ENCODE measurements at regions not wholly inside any gene's neighbourhood (a gene's known extent, or its start where the extent isn't known, plus 50 kb on each side); places are given as distances from the start of the nearest gene placed in this dataset.

GRCh38 chr5:93101661-93102060, 479.4 kb downstream of the NR2F1-AS1 start:
- DNase-seq (ENCODE audit: low read depth in 1 of 2, low spot score in 2 of 2): no peak
- no peaks in the 10 kb centered on the region for H3K27me3 ChIP-seq (replicated peaks)
- no peaks in the 10 kb centered on the region for H3K4me1 ChIP-seq (replicated peaks)
- H3K36me3 ChIP-seq: no peaks in the 10 kb centered on the region
- no peaks in the 10 kb centered on the region for H3K9me3 ChIP-seq (replicated peaks)
- no peak overlapping the region for H3K4me3 ChIP-seq
- H3K27ac ChIP-seq: no peak overlapping the region

- no peaks in the 10 kb centered on the region for H3K4me1 ChIP-seq (replicated peaks)
- no peaks in the 10 kb centered on the region for H3K9me3 ChIP-seq (replicated peaks)
- H3K27me3 ChIP-seq (replicated peaks): no peaks in the 10 kb centered on the region
- H3K4me3 ChIP-seq: no peak overlapping the region
- H3K27ac ChIP-seq: no peak overlapping the region
- no peak for DNase-seq (ENCODE audit: low read depth in 1 of 2, low spot score in 2 of 2)
- no peaks in the 10 kb centered on the region for H3K36me3 ChIP-seq
Observed at GRCh38 chr5:93100976-93101375, 480.0 kb downstream of the NR2F1-AS1 start.

- H3K4me3 ChIP-seq: no peak overlapping the region
- H3K9me3 ChIP-seq (replicated peaks): no peaks in the 10 kb centered on the region
- H3K27me3 ChIP-seq (replicated peaks): no peaks in the 10 kb centered on the region
- H3K4me1 ChIP-seq (replicated peaks): no peaks in the 10 kb centered on the region
- DNase-seq (ENCODE audit: low read depth in 1 of 2, low spot score in 2 of 2): no peak
- no peaks in the 10 kb centered on the region for H3K36me3 ChIP-seq
- no peak overlapping the region for H3K27ac ChIP-seq
Observed at GRCh38 chr5:93100428-93100827, 480.6 kb downstream of the NR2F1-AS1 start.

- H3K27me3 ChIP-seq (replicated peaks): no peaks in the 10 kb centered on the region
- no peak overlapping the region for H3K27ac ChIP-seq
- no peak overlapping the region for H3K4me3 ChIP-seq
- H3K36me3 ChIP-seq: no peaks in the 10 kb centered on the region
- DNase-seq (ENCODE audit: low read depth in 1 of 2, low spot score in 2 of 2): no peak
- no peaks in the 10 kb centered on the region for H3K4me1 ChIP-seq (replicated peaks)
- H3K9me3 ChIP-seq (replicated peaks): no peaks in the 10 kb centered on the region
Observed at GRCh38 chr5:93099902-93100347, 481.1 kb downstream of the NR2F1-AS1 start.

GRCh38 chr5:93096561-93096960, 484.5 kb downstream of the NR2F1-AS1 start:
- no peaks in the 10 kb centered on the region for H3K27me3 ChIP-seq (replicated peaks)
- H3K4me3 ChIP-seq: no peak overlapping the region
- no peaks in the 10 kb centered on the region for H3K36me3 ChIP-seq
- no peaks in the 10 kb centered on the region for H3K9me3 ChIP-seq (replicated peaks)
- no peak for DNase-seq (ENCODE audit: low read depth in 1 of 2, low spot score in 2 of 2)
- no peak overlapping the region for H3K27ac ChIP-seq
- no peaks in the 10 kb centered on the region for H3K4me1 ChIP-seq (replicated peaks)

GRCh38 chr5:93092349-93093105, 488.5 kb downstream of the NR2F1-AS1 start:
- Histone ChIP-seq H3K4me1 (replicated peaks) (no peaks in the 10 kb centered on the region), H3K4me3 (no peak overlapping the region), H3K36me3 (no peaks in the 10 kb centered on the region), H3K9me3 (replicated peaks) (no peaks in the 10 kb centered on the region), H3K27ac (no peak overlapping the region), H3K27me3 (replicated peaks) (no peaks in the 10 kb centered on the region)
- peak in 1 of 2 experiments; percentile 21 for DNase-seq (ENCODE audit: low read depth in 1 of 2, low spot score in 2 of 2)

- Histone ChIP-seq H3K9me3 (replicated peaks) (no peaks in the 10 kb centered on the region), H3K36me3 (no peaks in the 10 kb centered on the region), H3K4me1 (replicated peaks) (no peaks in the 10 kb centered on the region), H3K27ac (no peak overlapping the region), H3K4me3 (no peak overlapping the region), H3K27me3 (replicated peaks) (no peaks in the 10 kb centered on the region)
- no peak for DNase-seq (ENCODE audit: low read depth in 1 of 2, low spot score in 2 of 2)
Observed at GRCh38 chr5:93090698-93091097, 490.3 kb downstream of the NR2F1-AS1 start.

- no peak overlapping the region for H3K27ac ChIP-seq
- no peaks in the 10 kb centered on the region for H3K4me1 ChIP-seq (replicated peaks)
- H3K27me3 ChIP-seq (replicated peaks): no peaks in the 10 kb centered on the region
- no peak for DNase-seq (ENCODE audit: low read depth in 1 of 2, low spot score in 2 of 2)
- H3K9me3 ChIP-seq (replicated peaks): no peaks in the 10 kb centered on the region
- no peak overlapping the region for H3K4me3 ChIP-seq
- no peaks in the 10 kb centered on the region for H3K36me3 ChIP-seq
Observed at GRCh38 chr5:93088592-93089389, 492.2 kb downstream of the NR2F1-AS1 start.

- no peaks in the 10 kb centered on the region for H3K27me3 ChIP-seq (replicated peaks)
- no peak for DNase-seq (ENCODE audit: low read depth in 1 of 2, low spot score in 2 of 2)
- H3K27ac ChIP-seq: no peak overlapping the region
Observed at GRCh38 chr5:93087326-93087725, 493.7 kb downstream of the NR2F1-AS1 start.

GRCh38 chr5:93082981-93083380, 498.0 kb downstream of the NR2F1-AS1 start:
- no peaks in the 10 kb centered on the region for H3K27me3 ChIP-seq (replicated peaks)
- DNase-seq (ENCODE audit: low read depth in 1 of 2, low spot score in 2 of 2): no peak
- H3K27ac ChIP-seq: no peak overlapping the region
- no peaks in the 10 kb centered on the region for H3K36me3 ChIP-seq
- H3K4me1 ChIP-seq (replicated peaks): peaks cover 14% of the 10 kb centered on the region
- H3K4me3 ChIP-seq: no peak overlapping the region
- no peaks in the 10 kb centered on the region for H3K9me3 ChIP-seq (replicated peaks)

More at GRCh38 chr5:93087326-93087725, 493.7 kb downstream of the NR2F1-AS1 start:
- Histone ChIP-seq H3K9me3 (replicated peaks) (no peaks in the 10 kb centered on the region), H3K4me3 (no peak overlapping the region), H3K4me1 (replicated peaks) (no peaks in the 10 kb centered on the region), H3K36me3 (no peaks in the 10 kb centered on the region)

- Histone ChIP-seq H3K36me3 (no peaks in the 10 kb centered on the region), H3K27ac (peak overlapping the region; percentile 87), H3K27me3 (replicated peaks) (no peaks in the 10 kb centered on the region), H3K4me3 (0 out of 2 replicates have a peak overlapping the region, but pooled peaks have one; percentile 0), H3K4me1 (replicated peaks) (peaks cover 36% of the 10 kb centered on the region), H3K9me3 (replicated peaks) (no peaks in the 10 kb centered on the region)
- DNase-seq (ENCODE audit: low read depth in 1 of 2, low spot score in 2 of 2): no peak
Observed at GRCh38 chr5:93079046-93079445, 502.0 kb downstream of the NR2F1-AS1 start.

- H3K4me3 ChIP-seq: 0 out of 2 replicates have a peak overlapping the region, but pooled peaks have one; percentile 0
Observed at GRCh38 chr5:93078082-93079038, 502.7 kb downstream of the NR2F1-AS1 start.

GRCh38 chr5:93076566-93076965, 504.5 kb downstream of the NR2F1-AS1 start:
- no peaks in the 10 kb centered on the region for H3K36me3 ChIP-seq
- no peaks in the 10 kb centered on the region for H3K9me3 ChIP-seq (replicated peaks)
- peaks cover 40% of the 10 kb centered on the region for H3K4me1 ChIP-seq (replicated peaks)
- no peak for DNase-seq (ENCODE audit: low read depth in 1 of 2, low spot score in 2 of 2)
- no peak overlapping the region for H3K4me3 ChIP-seq
- H3K27ac ChIP-seq: peak overlapping the region; percentile 87; the same call in 1 of the 2 replicates
- H3K27me3 ChIP-seq (replicated peaks): no peaks in the 10 kb centered on the region

More at GRCh38 chr5:93078082-93079038, 502.7 kb downstream of the NR2F1-AS1 start:
- peaks cover 37% of the 10 kb centered on the region for H3K4me1 ChIP-seq (replicated peaks)
- peak; percentile 97 to 98 for DNase-seq (ENCODE audit: low read depth in 1 of 2, low spot score in 2 of 2)
- no peaks in the 10 kb centered on the region for H3K9me3 ChIP-seq (replicated peaks)
- no peaks in the 10 kb centered on the region for H3K27me3 ChIP-seq (replicated peaks)
- H3K27ac ChIP-seq: peak overlapping the region; percentile 87
- H3K36me3 ChIP-seq: no peaks in the 10 kb centered on the region
